ENCODE measurements at regions not wholly inside any gene's neighbourhood (a gene's known extent, or its start where the extent isn't known, plus 50 kb on each side); places are given as distances from the start of the nearest gene placed in this dataset.
"Not testable (repeated sequence)": the region's sequence is repeated elsewhere in the genome, so short reads cannot be mapped to it uniquely, and the experiment has no call there.

- H3K9me3 Mint-ChIP-seq; H3K27me3 ChIP-seq (ENCODE audit: control insufficient read depth in 1 of 2, insufficient read depth in 2 of 2, low read length in 2 of 2); H3K4me3 Mint-ChIP-seq; H3K4me3 ChIP-seq (ENCODE audit: low read length); H3K4me1 ChIP-seq (ENCODE audit: insufficient read depth, low read length); H3K36me3 Mint-ChIP-seq (ENCODE audit: low read depth); H3K36me3 ChIP-seq (ENCODE audit: insufficient read depth, low read length); DNase-seq; intact Hi-C loops (cut with DNase I, micrococcal nuclease); H3K27ac ChIP-seq (ENCODE audit: low read depth in 1 of 2, low read length in 2 of 2); ATAC-seq (ENCODE audit: poor library complexity); H3K9me3 ChIP-seq (ENCODE audit: control insufficient read depth in 1 of 2, insufficient read depth in 1 of 2, low read length in 2 of 2); POLR2A ChIA-PET; CTCF ChIA-PET; H3K27me3 Mint-ChIP-seq; H3K27ac Mint-ChIP-seq: not testable (repeated sequence)
- peaks cover 12% of the 10 kb centered on the region for H3K4me1 Mint-ChIP-seq (ENCODE audit: low read depth)
Measured at GRCh38 chr7:149958880-149959279, 85.1 kb downstream of the ATP6V0E2 start.

DNA sequence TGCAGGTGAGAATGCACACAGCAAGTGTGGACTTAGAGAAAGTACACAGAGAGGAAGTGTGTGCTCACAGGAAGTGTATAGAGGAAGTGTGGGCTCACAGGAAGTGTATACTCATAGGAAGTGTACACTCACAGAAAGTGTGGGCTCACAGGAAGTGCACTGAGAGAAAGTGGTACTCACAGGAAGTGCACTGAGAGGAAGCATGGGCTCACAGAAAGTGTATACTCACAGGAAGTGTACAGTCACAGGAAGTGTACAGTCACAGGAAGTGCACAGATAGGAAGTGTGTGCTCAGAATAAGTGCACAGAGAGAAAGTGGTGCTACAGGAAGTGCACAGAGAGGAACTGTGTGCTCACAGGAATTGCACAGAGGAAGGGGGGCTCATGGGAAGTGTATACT is 87.1 kb downstream of the ATP6V0E2 start:
- H3K27me3 ChIP-seq (ENCODE audit: control insufficient read depth in 1 of 2, insufficient read depth in 2 of 2, low read length in 2 of 2); CTCF ChIA-PET; intact Hi-C loops (cut with DNase I, micrococcal nuclease): not testable (repeated sequence)

GRCh38 chr7:149961878-149962277 is 88.1 kb downstream of the ATP6V0E2 start:
- Mint-ChIP-seq H3K27ac (peak overlapping the region; percentile 47), H3K4me1 (ENCODE audit: low read depth) (peaks cover 12% of the 10 kb centered on the region)
- CTCF ChIA-PET; H3K4me1 ChIP-seq (ENCODE audit: insufficient read depth, low read length); POLR2A ChIA-PET; H3K27me3 ChIP-seq (ENCODE audit: control insufficient read depth in 1 of 2, insufficient read depth in 2 of 2, low read length in 2 of 2); H3K4me3 ChIP-seq (ENCODE audit: low read length); H3K9me3 Mint-ChIP-seq; H3K9me3 ChIP-seq (ENCODE audit: control insufficient read depth in 1 of 2, insufficient read depth in 1 of 2, low read length in 2 of 2); H3K4me3 Mint-ChIP-seq; H3K27me3 Mint-ChIP-seq; intact Hi-C loops (cut with DNase I, micrococcal nuclease); H3K36me3 Mint-ChIP-seq (ENCODE audit: low read depth); H3K36me3 ChIP-seq (ENCODE audit: insufficient read depth, low read length): not testable (repeated sequence)
- DNase-seq (peak in 7 of 14 experiments; percentile 7 to 51 (median 17)), ATAC-seq (ENCODE audit: poor library complexity) (peak; percentile 57)
- peak overlapping the region; percentile 0 to 52 for H3K27ac ChIP-seq (ENCODE audit: low read depth in 1 of 2, low read length in 2 of 2)

More for the DNA sequence above, 87.1 kb downstream of the ATP6V0E2 start:
- H3K9me3 ChIP-seq (ENCODE audit: control insufficient read depth in 1 of 2, insufficient read depth in 1 of 2, low read length in 2 of 2); H3K4me3 Mint-ChIP-seq; H3K4me1 ChIP-seq (ENCODE audit: insufficient read depth, low read length); H3K36me3 Mint-ChIP-seq (ENCODE audit: low read depth); H3K36me3 ChIP-seq (ENCODE audit: insufficient read depth, low read length); H3K27me3 Mint-ChIP-seq; H3K4me3 ChIP-seq (ENCODE audit: low read length); H3K9me3 Mint-ChIP-seq; POLR2A ChIA-PET: not testable (repeated sequence)
- H3K27ac ChIP-seq (ENCODE audit: low read depth in 1 of 2, low read length in 2 of 2): peak overlapping the region in 1 of 2 donors; percentile 40
- DNase-seq (peak in 6 of 14 experiments; percentile 3 to 49 (median 14)), ATAC-seq (ENCODE audit: poor library complexity) (peak; percentile 58)
- Mint-ChIP-seq H3K4me1 (ENCODE audit: low read depth) (peaks cover 12% of the 10 kb centered on the region), H3K27ac (peak overlapping the region; percentile 47)

DNA sequence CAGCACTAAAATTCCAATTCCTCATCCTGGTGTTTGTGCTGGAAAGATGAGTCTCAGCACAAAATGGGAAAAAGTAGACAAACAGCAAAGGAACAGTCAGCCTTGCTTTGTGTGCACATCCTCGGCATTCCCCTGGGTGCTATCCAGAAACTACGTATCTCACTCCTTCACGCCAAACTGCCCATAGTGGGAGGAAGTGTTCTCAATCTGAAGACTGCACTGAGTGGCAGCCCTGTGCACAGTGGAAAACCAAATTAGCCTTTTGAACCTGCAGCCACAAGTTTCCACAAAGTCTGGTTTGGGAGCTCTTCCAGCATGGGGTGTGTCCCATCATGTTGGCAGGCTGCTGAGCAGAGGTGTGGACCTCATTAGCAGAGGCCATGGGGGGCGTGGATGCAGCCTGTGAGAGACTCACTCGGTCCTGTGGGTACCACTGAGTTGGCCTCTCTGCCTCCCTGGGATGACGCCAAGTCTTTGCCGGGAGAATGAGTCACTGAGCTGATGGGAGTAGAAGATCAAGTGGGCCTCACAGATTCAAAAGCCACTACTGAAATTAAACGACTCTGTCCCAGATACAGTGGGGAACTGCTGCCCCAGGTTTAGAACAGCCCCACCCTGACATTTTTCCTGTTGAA is 89.0 kb downstream of the ATP6V0E2 start:
- H3K36me3 ChIP-seq (ENCODE audit: insufficient read depth, low read length); CTCF ChIA-PET; ATAC-seq (ENCODE audit: poor library complexity); H3K4me3 ChIP-seq (ENCODE audit: low read length); H3K9me3 Mint-ChIP-seq; DNase-seq; H3K27ac Mint-ChIP-seq; H3K36me3 Mint-ChIP-seq (ENCODE audit: low read depth); H3K4me1 ChIP-seq (ENCODE audit: insufficient read depth, low read length); H3K27me3 ChIP-seq (ENCODE audit: control insufficient read depth in 1 of 2, insufficient read depth in 2 of 2, low read length in 2 of 2); POLR2A ChIA-PET; H3K9me3 ChIP-seq (ENCODE audit: control insufficient read depth in 1 of 2, insufficient read depth in 1 of 2, low read length in 2 of 2); intact Hi-C loops (cut with DNase I, micrococcal nuclease); H3K27ac ChIP-seq (ENCODE audit: low read depth in 1 of 2, low read length in 2 of 2); H3K4me3 Mint-ChIP-seq; H3K27me3 Mint-ChIP-seq: not testable (repeated sequence)
- peaks cover 12% of the 10 kb centered on the region for H3K4me1 Mint-ChIP-seq (ENCODE audit: low read depth)

GRCh38 chr7:149963985-149964384 is 90.2 kb downstream of the ATP6V0E2 start:
- CTCF ChIA-PET; POLR2A ChIA-PET; H3K4me1 ChIP-seq (ENCODE audit: insufficient read depth, low read length); H3K4me3 ChIP-seq (ENCODE audit: low read length); DNase-seq; H3K27ac ChIP-seq (ENCODE audit: low read depth in 1 of 2, low read length in 2 of 2); H3K36me3 ChIP-seq (ENCODE audit: insufficient read depth, low read length); H3K27me3 ChIP-seq (ENCODE audit: control insufficient read depth in 1 of 2, insufficient read depth in 2 of 2, low read length in 2 of 2); H3K9me3 ChIP-seq (ENCODE audit: control insufficient read depth in 1 of 2, insufficient read depth in 1 of 2, low read length in 2 of 2); H3K36me3 Mint-ChIP-seq (ENCODE audit: low read depth); intact Hi-C loops (cut with DNase I, micrococcal nuclease); H3K27me3 Mint-ChIP-seq; ATAC-seq (ENCODE audit: poor library complexity); H3K9me3 Mint-ChIP-seq; H3K27ac Mint-ChIP-seq; H3K4me3 Mint-ChIP-seq: not testable (repeated sequence)
- peaks cover 12% of the 10 kb centered on the region for H3K4me1 Mint-ChIP-seq (ENCODE audit: low read depth)

DNA sequence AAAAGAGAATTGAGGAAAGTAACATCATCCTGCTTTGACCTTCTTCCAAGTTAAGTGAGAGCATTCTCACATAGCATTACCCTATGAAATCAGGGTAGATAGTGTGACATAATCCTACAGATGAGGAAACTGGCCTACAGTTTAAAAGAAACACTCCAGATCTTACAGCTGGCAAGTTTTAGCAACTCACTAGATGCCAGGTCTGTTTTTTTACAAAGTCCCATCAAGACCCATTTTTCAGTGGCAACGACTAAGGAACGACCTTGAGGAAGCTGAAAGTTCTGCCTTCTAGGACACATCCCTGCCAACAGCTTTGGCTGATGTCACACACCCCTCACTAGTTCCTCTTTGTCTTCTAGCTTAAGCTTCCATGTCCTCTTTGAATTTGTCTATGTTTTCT is 92.7 kb downstream of the ATP6V0E2 start:
- H3K27me3 ChIP-seq (ENCODE audit: control insufficient read depth in 1 of 2, insufficient read depth in 2 of 2, low read length in 2 of 2); CTCF ChIA-PET; ATAC-seq (ENCODE audit: poor library complexity); H3K4me1 Mint-ChIP-seq (ENCODE audit: low read depth); H3K4me3 Mint-ChIP-seq; H3K4me1 ChIP-seq (ENCODE audit: insufficient read depth, low read length); H3K9me3 ChIP-seq (ENCODE audit: control insufficient read depth in 1 of 2, insufficient read depth in 1 of 2, low read length in 2 of 2); H3K27ac Mint-ChIP-seq; H3K9me3 Mint-ChIP-seq; H3K27ac ChIP-seq (ENCODE audit: low read depth in 1 of 2, low read length in 2 of 2); H3K27me3 Mint-ChIP-seq; H3K36me3 ChIP-seq (ENCODE audit: insufficient read depth, low read length); intact Hi-C loops (cut with DNase I, micrococcal nuclease); POLR2A ChIA-PET; H3K36me3 Mint-ChIP-seq (ENCODE audit: low read depth); DNase-seq; H3K4me3 ChIP-seq (ENCODE audit: low read length): not testable (repeated sequence)

GRCh38 chr7:149972977-149973376 is 99.2 kb downstream of the ATP6V0E2 start:
- H3K27me3 Mint-ChIP-seq: peaks cover 16% of the 10 kb centered on the region
- H3K27ac Mint-ChIP-seq, CTCF ChIA-PET: not testable (repeated sequence)

More at GRCh38 chr7:149972977-149973376, 99.2 kb downstream of the ATP6V0E2 start:
- H3K4me1 Mint-ChIP-seq (ENCODE audit: low read depth); H3K4me3 ChIP-seq (ENCODE audit: low read length); POLR2A ChIA-PET; H3K36me3 ChIP-seq (ENCODE audit: insufficient read depth, low read length); H3K4me3 Mint-ChIP-seq; H3K9me3 ChIP-seq (ENCODE audit: control insufficient read depth in 1 of 2, insufficient read depth in 1 of 2, low read length in 2 of 2); intact Hi-C loops (cut with DNase I, micrococcal nuclease); ATAC-seq (ENCODE audit: poor library complexity); H3K4me1 ChIP-seq (ENCODE audit: insufficient read depth, low read length); H3K9me3 Mint-ChIP-seq; DNase-seq; H3K36me3 Mint-ChIP-seq (ENCODE audit: low read depth); H3K27ac ChIP-seq (ENCODE audit: low read depth in 1 of 2, low read length in 2 of 2); H3K27me3 ChIP-seq (ENCODE audit: control insufficient read depth in 1 of 2, insufficient read depth in 2 of 2, low read length in 2 of 2): not testable (repeated sequence)

Measured in CD4-positive, alpha-beta T cell (primary cell).